ENCODE measurements at regions not wholly inside any gene's neighbourhood (a gene's known extent, or its start where the extent isn't known, plus 50 kb on each side); places are given as distances from the start of the nearest gene placed in this dataset.

DNA sequence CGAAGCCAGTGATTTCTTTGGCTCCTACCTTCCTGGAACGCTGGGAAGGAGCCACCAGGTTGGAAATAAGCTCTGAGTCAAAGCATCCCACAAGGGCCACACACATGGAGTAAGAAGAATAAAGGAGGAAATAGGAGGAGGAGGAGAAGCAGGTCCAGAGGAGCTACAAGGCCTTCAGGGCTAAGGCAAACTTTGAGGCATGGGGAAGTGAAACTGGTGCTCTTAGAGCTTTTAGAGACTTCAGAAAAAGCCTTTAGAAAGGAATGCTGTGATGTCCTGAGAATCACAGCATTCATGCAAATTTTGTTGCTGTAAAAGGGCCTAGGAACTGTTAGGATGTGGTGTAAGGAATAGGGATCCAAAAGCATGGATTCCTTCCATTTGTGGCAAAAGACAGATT is 135.9 kb upstream of the ARHGEF9 start (continued):
- TF ChIP-seq CREM (IDR thresholded peaks at IDR 0.05) (no peak), CREM (CRISPR knock-in tag; IDR thresholded peaks at IDR 0.05) (no peak), HNF1B (CRISPR knock-in tag; IDR thresholded peaks at IDR 0.05) (no peak)
- TF ChIP-seq, protein P1, sequence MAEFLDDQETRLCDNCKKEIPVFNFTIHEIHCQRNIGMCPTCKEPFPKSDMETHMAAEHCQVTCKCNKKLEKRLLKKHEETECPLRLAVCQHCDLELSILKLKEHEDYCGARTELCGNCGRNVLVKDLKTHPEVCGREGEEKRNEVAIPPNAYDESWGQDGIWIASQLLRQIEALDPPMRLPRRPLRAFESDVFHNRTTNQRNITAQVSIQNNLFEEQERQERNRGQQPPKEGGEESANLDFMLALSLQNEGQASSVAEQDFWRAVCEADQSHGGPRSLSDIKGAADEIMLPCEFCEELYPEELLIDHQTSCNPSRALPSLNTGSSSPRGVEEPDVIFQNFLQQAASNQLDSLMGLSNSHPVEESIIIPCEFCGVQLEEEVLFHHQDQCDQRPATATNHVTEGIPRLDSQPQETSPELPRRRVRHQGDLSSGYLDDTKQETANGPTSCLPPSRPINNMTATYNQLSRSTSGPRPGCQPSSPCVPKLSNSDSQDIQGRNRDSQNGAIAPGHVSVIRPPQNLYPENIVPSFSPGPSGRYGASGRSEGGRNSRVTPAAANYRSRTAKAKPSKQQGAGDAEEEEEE (CRISPR knock-in tag; IDR thresholded peaks at IDR 0.05; ENCODE audit: borderline replicate concordance) = no peak

DNA sequence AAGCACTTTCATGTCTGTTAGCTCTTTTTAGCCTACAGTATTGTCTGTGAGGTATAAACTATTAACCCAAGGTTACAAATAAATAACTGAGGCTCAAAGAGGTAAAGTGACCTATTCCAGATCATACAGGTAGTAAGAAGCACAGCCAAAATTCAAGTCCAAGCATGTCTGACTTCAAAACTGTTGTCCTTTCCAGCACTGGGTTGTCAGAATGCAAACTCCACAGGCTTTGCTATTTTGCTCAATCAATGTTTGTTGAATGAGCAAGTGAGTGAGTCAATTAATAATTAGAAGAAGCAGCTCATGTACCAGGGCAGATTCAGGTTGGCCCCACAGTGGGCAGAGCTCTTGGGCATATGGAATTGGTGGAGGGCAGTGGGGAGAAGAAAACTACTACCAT is 134.1 kb upstream of the ARHGEF9 start:
- H2AFZ ChIP-seq (ENCODE audit: low read length) = no peak overlapping the region
- TF ChIP-seq HDAC6 (IDR thresholded peaks at IDR 0.05; ENCODE audit: low read depth, low read length) = no peak
- TF ChIP-seq MLXIP (CRISPR knock-in tag; IDR thresholded peaks at IDR 0.05; ENCODE audit: borderline replicate concordance) = no peak
- TF ChIP-seq ZNF232 (CRISPR knock-in tag; IDR thresholded peaks at IDR 0.05; ENCODE audit: borderline replicate concordance) = no peak
- no peak for TF ChIP-seq CCAR2 (optimal IDR thresholded peaks at IDR 0.05; ENCODE audit: low read depth, low read length)
- no peak for TF ChIP-seq ZNF343 (CRISPR knock-in tag; IDR thresholded peaks at IDR 0.05)
- TF ChIP-seq CC2D1A (CRISPR knock-in tag; IDR thresholded peaks at IDR 0.05) = no peak
- POLR2A ChIA-PET = no interaction called here
- FAIRE-seq (no peak), DNase-seq (ENCODE audit: low spot score) (no peak), ATAC-seq (no peak)
- H3K27me3 ChIP-seq (ENCODE audit: control insufficient read depth in 1 of 2, insufficient read depth in 2 of 2, low read length in 2 of 2) = no peaks in the 10 kb centered on the region
- CTCF ChIA-PET (ENCODE audit: low intra/inter-chr PET ratio, low total read pairs) = no interaction called here
- BruUV-seq (replicated peaks) = no TSS peak
- no peaks in the 10 kb centered on the region for H3K36me3 ChIP-seq (replicated peaks in 1 of 2; ENCODE audit: control insufficient read depth in 1 of 2, insufficient read depth in 2 of 2, low read length in 2 of 2)
- no peaks in the 10 kb centered on the region for H3K79me2 ChIP-seq (ENCODE audit: insufficient read depth, low read length)
- no peaks in the 10 kb centered on the region for H4K20me1 ChIP-seq (ENCODE audit: insufficient read depth, low read length)
- H3K4me3 ChIP-seq (replicated peaks in 1 of 3; ENCODE audit: insufficient read depth in 1 of 3, low read depth in 2 of 3, low read length in 3 of 3) = no peak overlapping the region
- in situ Hi-C loops (cut with HindIII; ENCODE audit: extremely low pct_ligation_motif_present, low pct_unique_long_range_greater_than_20kb) = no loop called here
- H3K27ac ChIP-seq (ENCODE audit: extremely low read length, insufficient read depth, low read length) = no peak overlapping the region
- H3K9ac ChIP-seq (ENCODE audit: insufficient read depth, low read depth, low read length) = no peak overlapping the region
- intact Hi-C loops (cut with micrococcal nuclease; ENCODE audit: unreplicated experiment) = no loop called here
- no peaks in the 10 kb centered on the region for H3K4me1 ChIP-seq (ENCODE audit: insufficient read depth, low read length)
- peaks cover 37% of the 10 kb centered on the region; the same call in 1 of the 2 replicates for H3K9me3 ChIP-seq (ENCODE audit: low read length)
- no peak overlapping the region for H3K4me2 ChIP-seq (ENCODE audit: low read depth, low read length)

All from HepG2 (cell line).